H7 (cell line): ENCODE measurements at regions not wholly inside any gene's neighbourhood (a gene's known extent, or its start where the extent isn't known, plus 50 kb on each side); places are given as distances from the start of the nearest gene placed in this dataset.
A peak's percentile ranks its signal among the peaks of the same experiment; 100 is the strongest.
"Not testable (repeated sequence)": the region's sequence is repeated elsewhere in the genome, so short reads cannot be mapped to it uniquely, and the experiment has no call there.

Source experiments
- DNase-seq: peaks from one replicate; pipeline ENCODE4 v3.0.0; 2012
- H3K27me3 ChIP-seq: 2 replicates; pipeline ENCODE4 v1.6.0; 2011; ENCODE audit warnings: mild to moderate bottlenecking, low read length; ENCODE audit not compliant: control insufficient read depth, insufficient read depth
- H3K36me3 ChIP-seq: replicated peaks from 2 replicates; pipeline ENCODE4 v1.5.1; 2011; ENCODE audit warnings: low read length; ENCODE audit not compliant: control insufficient read depth, insufficient read depth
- H3K4me3 ChIP-seq: 2 replicates; pipeline ENCODE4 v1.5.1; 2011; ENCODE audit warnings: low read depth, mild to moderate bottlenecking, control low read depth, low read length, moderate library complexity; ENCODE audit not compliant: insufficient read depth

GRCh38 chr4:29319663-29320340, 1400.4 kb upstream of the PCDH7 start:
- DNase-seq = no peak
- H3K4me3 ChIP-seq = no peak overlapping the region
- no peaks in the 10 kb centered on the region for H3K36me3 ChIP-seq
- H3K27me3 ChIP-seq = no peaks in the 10 kb centered on the region

GRCh38 chr4:29320947-29321620, 1399.1 kb upstream of the PCDH7 start:
- no peak for DNase-seq
- H3K4me3 ChIP-seq = no peak overlapping the region
- H3K27me3 ChIP-seq = no peaks in the 10 kb centered on the region
- H3K36me3 ChIP-seq = no peaks in the 10 kb centered on the region

GRCh38 chr4:29326004-29326403, 1394.2 kb upstream of the PCDH7 start:
- no peak for DNase-seq
- Histone ChIP-seq H3K27me3 (no peaks in the 10 kb centered on the region), H3K36me3 (no peaks in the 10 kb centered on the region), H3K4me3 (no peak overlapping the region)

GRCh38 chr4:29326816-29327215, 1393.4 kb upstream of the PCDH7 start:
- no peak for DNase-seq
- H3K27me3 ChIP-seq = no peaks in the 10 kb centered on the region
- no peak overlapping the region for H3K4me3 ChIP-seq
- no peaks in the 10 kb centered on the region for H3K36me3 ChIP-seq

- Histone ChIP-seq H3K27me3 (no peaks in the 10 kb centered on the region), H3K4me3 (no peak overlapping the region), H3K36me3 (no peaks in the 10 kb centered on the region)
- DNase-seq = no peak
These were observed 1383.3 kb upstream of the PCDH7 start for GRCh38 chr4:29336861-29337260.

- Histone ChIP-seq H3K36me3 (no peaks in the 10 kb centered on the region), H3K27me3 (no peaks in the 10 kb centered on the region), H3K4me3 (no peak overlapping the region)
- no peak for DNase-seq
These were observed 1347.2 kb upstream of the PCDH7 start for GRCh38 chr4:29372971-29373370.

- H3K27me3 ChIP-seq = no peaks in the 10 kb centered on the region
- no peak overlapping the region for H3K4me3 ChIP-seq
- DNase-seq = peak; percentile 1
- H3K36me3 ChIP-seq = no peaks in the 10 kb centered on the region
These were observed 1344.5 kb upstream of the PCDH7 start for GRCh38 chr4:29375716-29376115.

GRCh38 chr4:29378237-29378636, 1341.9 kb upstream of the PCDH7 start:
- DNase-seq, H3K4me3 ChIP-seq, H3K36me3 ChIP-seq, H3K27me3 ChIP-seq: not testable (repeated sequence)

- no peaks in the 10 kb centered on the region for H3K27me3 ChIP-seq
- no peak for DNase-seq
- no peak overlapping the region for H3K4me3 ChIP-seq
- H3K36me3 ChIP-seq = no peaks in the 10 kb centered on the region
These were observed 1329.2 kb upstream of the PCDH7 start for GRCh38 chr4:29390921-29391320.

- Histone ChIP-seq H3K36me3 (no peaks in the 10 kb centered on the region), H3K4me3 (no peak overlapping the region), H3K27me3 (no peaks in the 10 kb centered on the region)
- no peak for DNase-seq
These were observed 1315.1 kb upstream of the PCDH7 start for GRCh38 chr4:29405116-29405515.

GRCh38 chr4:29415771-29416170, 1304.4 kb upstream of the PCDH7 start:
- Histone ChIP-seq H3K36me3 (no peaks in the 10 kb centered on the region), H3K27me3 (no peaks in the 10 kb centered on the region), H3K4me3 (no peak overlapping the region)
- DNase-seq = no peak

GRCh38 chr4:29423836-29424721, 1296.1 kb upstream of the PCDH7 start:
- no peak for DNase-seq
- Histone ChIP-seq H3K27me3 (no peaks in the 10 kb centered on the region), H3K36me3 (no peaks in the 10 kb centered on the region), H3K4me3 (no peak overlapping the region)

- no peak for DNase-seq
- Histone ChIP-seq H3K36me3 (no peaks in the 10 kb centered on the region), H3K27me3 (no peaks in the 10 kb centered on the region), H3K4me3 (no peak overlapping the region)
These were observed 1266.8 kb upstream of the PCDH7 start for GRCh38 chr4:29453303-29453820.

- Histone ChIP-seq H3K4me3 (no peak overlapping the region), H3K27me3 (no peaks in the 10 kb centered on the region), H3K36me3 (no peaks in the 10 kb centered on the region)
- DNase-seq = no peak
These were observed 1260.2 kb upstream of the PCDH7 start for GRCh38 chr4:29459926-29460325.
